Prostate gland (tissue), 2 donors: ENCODE measurements at regions not wholly inside any gene's neighbourhood (a gene's known extent, or its start where the extent isn't known, plus 50 kb on each side); places are given as distances from the start of the nearest gene placed in this dataset.
A peak's percentile ranks its signal among the peaks of the same experiment; 100 is the strongest.

ENCODE experiments used
- DNase-seq: peaks from one replicate; pipeline ENCODE4 v3.0.0-alpha.2; 2019; ENCODE audit warnings: low spot score
- H3K27ac ChIP-seq, 2 donors: fragments of 200-600 bp; sonication (generic); 2 replicates each; pipeline ENCODE4 v1.5.1; 2017 to 2019
- H3K27me3 ChIP-seq: fragments of 200-600 bp; sonication (generic); replicated peaks from 2 replicates; pipeline ENCODE4 v1.5.1; 2019; ENCODE audit not compliant: insufficient read depth
- H3K36me3 ChIP-seq, 2 donors: fragments of 200-600 bp; sonication (generic); 1 replicate in 1 of 2; 2 replicates in 1 of 2; pipeline versions ENCODE4 v1.5.1 to v1.8.1; 2017 to 2019
- H3K4me1 ChIP-seq: fragments of 200-600 bp; sonication (generic); replicated peaks from 2 replicates; pipeline ENCODE4 v1.5.1; 2019
- H3K4me3 ChIP-seq, 2 donors: fragments of 200-600 bp; sonication (generic); 2 replicates each; pipeline ENCODE4 v1.5.1; 2017 to 2019
- H3K9me3 ChIP-seq: fragments of 200-600 bp; sonication (generic); 2 replicates; pipeline ENCODE4 v1.5.1; 2017
- CTCF ChIP-seq, 4 experiments: fragments of 200-600 bp in 2 of 4; fragments of 450-650 bp in 2 of 4; sonication (generic) in 2 of 4; IDR thresholded peaks; 1 replicate in 3 of 4; 2 replicates in 1 of 4; pipeline ENCODE4 v1.5.1; 2016 to 2019; ENCODE audit warnings: antibody characterized with exemption in 4 of 4, mild to moderate bottlenecking in 2 of 4, moderate library complexity in 2 of 4
- POLR2A ChIP-seq: fragments of 450-650 bp; IDR thresholded peaks from one replicate; pipeline ENCODE4 v1.6.1; 2016; ENCODE audit warnings: antibody characterized with exemption, mild to moderate bottlenecking
- POLR2AphosphoS5 ChIP-seq: sonication (generic); formaldehyde crosslinking; IDR thresholded peaks from one replicate; pipeline ENCODE4 v1.6.1; 2017; ENCODE audit warnings: antibody characterized with exemption
- WGBS: methylation state at CpG from one replicate; pipeline ENCODE4 v1.1.5; 2018; 5-methylcytosine and 5-hydroxymethylcytosine counted together
- intact Hi-C: fragments of 100-400 bp; cut with DNase I; formaldehyde crosslinking; loops from one replicate; pipeline ENCODE4 v1.14.2; 2022

DNA sequence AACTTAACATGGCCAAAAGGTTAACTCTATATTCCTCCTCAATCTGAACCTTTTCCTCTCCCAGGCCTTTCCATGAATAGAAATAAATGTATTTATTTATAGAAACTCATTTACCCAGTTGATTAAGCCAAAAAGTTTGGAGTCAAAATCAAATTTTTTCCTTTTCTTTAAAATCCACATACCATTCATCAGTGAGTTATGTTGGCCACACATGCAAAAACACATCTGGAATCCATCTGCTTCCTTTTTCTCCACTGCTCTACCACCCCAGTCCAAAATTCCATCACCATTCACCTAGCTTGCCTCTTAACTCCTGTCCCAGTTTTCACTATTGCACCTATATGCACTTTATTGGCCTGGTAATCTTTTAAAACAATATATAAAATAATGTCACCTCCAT is 62.4 kb upstream of the TMEM200A start:
- intact Hi-C loops, result no loop called here

DNA sequence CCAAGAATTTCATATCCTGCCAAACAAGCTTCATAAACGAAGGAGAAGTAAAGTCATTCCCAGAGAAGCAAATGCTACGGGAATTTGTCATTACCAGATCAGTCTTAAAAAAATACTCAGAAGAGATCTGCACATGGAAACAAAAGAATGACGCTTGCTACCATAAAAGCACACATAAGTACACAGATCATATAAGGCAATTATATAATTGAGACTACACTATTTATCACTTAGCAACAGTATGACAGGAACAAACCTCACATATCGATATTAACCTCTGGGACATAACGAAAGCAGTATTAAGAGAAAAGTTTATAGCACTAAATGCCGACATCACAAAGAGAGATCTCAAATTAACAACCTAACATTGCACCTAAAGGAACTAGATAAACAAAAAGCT is 67.6 kb upstream of the TMEM200A start:
- TF ChIP-seq CTCF (IDR thresholded peaks at IDR 0.05), result no peak
- TF ChIP-seq POLR2A, result no peak
- TF ChIP-seq POLR2AphosphoS5, result no peak
- WGBS, result 66% methylated on average over 6 of the region's 6 CpGs
- no peaks in the 10 kb centered on the region for H3K4me1 ChIP-seq
- H3K4me3 ChIP-seq, result no peak overlapping the region
- H3K9me3 ChIP-seq, result no peaks in the 10 kb centered on the region
- intact Hi-C loops, result no loop called here
- H3K27ac ChIP-seq, result no peak overlapping the region
- DNase-seq, result no peak
- H3K36me3 ChIP-seq, result no peaks in the 10 kb centered on the region
- H3K27me3 ChIP-seq, result no peaks in the 10 kb centered on the region

More for the DNA sequence above, 62.4 kb upstream of the TMEM200A start:
- H3K36me3 ChIP-seq, result no peaks in the 10 kb centered on the region
- no peak overlapping the region for H3K4me3 ChIP-seq
- no peak overlapping the region for H3K27ac ChIP-seq
- no peaks in the 10 kb centered on the region for H3K4me1 ChIP-seq
- no peaks in the 10 kb centered on the region for H3K9me3 ChIP-seq
- DNase-seq, result no peak
- H3K27me3 ChIP-seq, result no peaks in the 10 kb centered on the region
- TF ChIP-seq CTCF (IDR thresholded peaks at IDR 0.05), result no peak
- no peak for TF ChIP-seq POLR2AphosphoS5
- no peak for TF ChIP-seq POLR2A

GRCh38 chr6:130296854-130297253 is 69.0 kb upstream of the TMEM200A start:
- WGBS, result 50% methylated on average over 1 of the region's 1 CpG
- Histone ChIP-seq H3K4me1 (no peaks in the 10 kb centered on the region), H3K4me3 (no peak overlapping the region), H3K27ac (no peak overlapping the region), H3K36me3 (no peaks in the 10 kb centered on the region), H3K9me3 (no peaks in the 10 kb centered on the region), H3K27me3 (no peaks in the 10 kb centered on the region)
- intact Hi-C loops, result no loop called here
- TF ChIP-seq POLR2AphosphoS5 (no peak), CTCF (IDR thresholded peaks at IDR 0.05) (no peak), POLR2A (no peak)
- no peak for DNase-seq

GRCh38 chr6:130293800-130294199 is 71.0 kb upstream of the SAMD3 start:
- peak in 1 of 4 experiments; percentile 21 for TF ChIP-seq CTCF (IDR thresholded peaks at IDR 0.05)
- TF ChIP-seq POLR2A, result no peak
- Histone ChIP-seq H3K27ac (no peak overlapping the region), H3K27me3 (no peaks in the 10 kb centered on the region), H3K9me3 (no peaks in the 10 kb centered on the region), H3K4me1 (no peaks in the 10 kb centered on the region), H3K4me3 (no peak overlapping the region), H3K36me3 (no peaks in the 10 kb centered on the region)
- peak; percentile 9 for DNase-seq
- intact Hi-C loops, result no loop called here
- WGBS, result 57% methylated on average over 3 of the region's 3 CpGs

DNA sequence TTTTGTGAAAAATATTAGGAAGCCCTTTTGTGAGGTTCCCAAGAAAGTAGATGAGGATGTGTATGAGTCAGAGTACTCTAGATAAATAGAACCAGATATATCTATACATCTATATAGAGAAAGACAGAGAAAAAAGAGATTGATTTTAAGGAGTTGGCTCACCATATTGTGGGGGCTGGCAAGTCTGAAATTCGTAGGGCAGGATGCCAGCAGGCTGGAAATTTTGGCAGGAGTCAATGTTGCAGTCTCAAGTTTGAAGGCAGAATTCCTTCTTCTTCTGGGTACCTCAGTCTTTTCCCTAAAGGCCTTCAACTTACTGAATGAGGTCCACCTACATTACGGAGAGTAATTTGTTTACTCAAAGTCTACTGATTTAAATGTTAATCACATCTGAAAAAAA is 65.3 kb upstream of the SAMD3 start:
- Histone ChIP-seq H3K9me3 (no peaks in the 10 kb centered on the region), H3K36me3 (no peaks in the 10 kb centered on the region), H3K4me1 (no peaks in the 10 kb centered on the region), H3K4me3 (no peak overlapping the region), H3K27me3 (no peaks in the 10 kb centered on the region), H3K27ac (no peak overlapping the region)
- intact Hi-C loops, result no loop called here
- no peak for DNase-seq
- 5% methylated on average over 2 of the region's 2 CpGs for WGBS
- TF ChIP-seq POLR2A (no peak), CTCF (IDR thresholded peaks at IDR 0.05) (no peak), POLR2AphosphoS5 (no peak)
